Endothelial cell of umbilical vein (primary cell): ENCODE measurements at regions not wholly inside any gene's neighbourhood (a gene's known extent, or its start where the extent isn't known, plus 50 kb on each side); places are given as distances from the start of the nearest gene placed in this dataset.
"Not testable (repeated sequence)": the region's sequence is repeated elsewhere in the genome, so short reads cannot be mapped to it uniquely, and the experiment has no call there.

ENCODE experiments used
- BruUV-seq: library from RNA; stranded (reverse); fragments of 400-500 nt; replicated peaks from 2 replicates; lab custom pipeline; 2021; lab: Mats Ljungman, UMichigan
- CTCF ChIA-PET: fragments of 300-600, 350-600 bp; sonication (Branson Sonifier 250); formaldehyde crosslinking; loops from one replicate; lab custom pipeline; 2021; ENCODE audit warnings: antibody characterized with exemption, inconsistent platforms; lab: Charles Lee
- POLR2A ChIA-PET: fragments of 300-600, 350-600 bp; sonication (Branson Sonifier 250); formaldehyde crosslinking; loops from one replicate; lab custom pipeline; 2021; ENCODE audit warnings: antibody characterized with exemption, inconsistent platforms; lab: Charles Lee
- DNase-seq: peaks from one replicate; pipeline ENCODE4 v3.0.0-alpha.2; 2011; ENCODE audit warnings: low read depth, low spot score
- FAIRE-seq: peaks from 2 replicates; lab custom pipeline; 2011; peaks lifted over from hg19 to GRCh38; lab: Jason Lieb, UNC
- H2AFZ ChIP-seq: 2 replicates; pipeline ENCODE4 v1.6.0; 2012; ENCODE audit warnings: low read depth, low read length, control low read depth, inconsistent platforms
- H3K27ac ChIP-seq: 2 replicates; pipeline ENCODE4 v1.5.1; 2011; ENCODE audit warnings: low read depth, mild to moderate bottlenecking, control low read depth, low read length, moderate library complexity; ENCODE audit not compliant: insufficient read depth
- H3K27me3 ChIP-seq, 2 experiments: 2 replicates each; pipeline versions ENCODE4 v1.6.0 to v1.6.1; 2011; ENCODE audit warnings: low read length in 2 of 2, mixed read lengths in 1 of 2; ENCODE audit not compliant: control insufficient read depth in 2 of 2, insufficient read depth in 2 of 2
- H3K36me3 ChIP-seq, 2 experiments: 2 replicates in 1 of 2; 3 replicates in 1 of 2; pipeline ENCODE4 v1.5.1; 2011; ENCODE audit warnings: low read length in 2 of 2, mild to moderate bottlenecking in 1 of 2, moderate library complexity in 1 of 2; ENCODE audit not compliant: control insufficient read depth in 2 of 2, insufficient read depth in 2 of 2; ENCODE audit errors: extremely low read depth in 1 of 2
- H3K4me1 ChIP-seq: 3 replicates; pipeline ENCODE4 v1.5.1; 2011; ENCODE audit warnings: mild to moderate bottlenecking, low read length; ENCODE audit not compliant: control insufficient read depth, insufficient read depth; ENCODE audit errors: extremely low read depth
- H3K4me2 ChIP-seq: 2 replicates; pipeline ENCODE4 v1.6.1; 2011; ENCODE audit warnings: low read length, control low read depth, mixed read lengths; ENCODE audit not compliant: insufficient read depth
- H3K4me3 ChIP-seq, 3 experiments: fragments of 200-600 bp in 1 of 3; sonication (generic), shearing (Covaris generic) in 1 of 3; replicated peaks in 1 of 3; 2 replicates each; pipeline ENCODE4 v1.5.1; 2011 to 2016; ENCODE audit warnings: control low read depth in 3 of 3, low read length in 3 of 3, mild to moderate bottlenecking in 2 of 3, inconsistent platforms in 1 of 3, low read depth in 1 of 3, moderate library complexity in 1 of 3; ENCODE audit not compliant: insufficient read depth in 1 of 3
- H3K79me2 ChIP-seq: 2 replicates; pipeline ENCODE4 v1.6.0; 2012; ENCODE audit warnings: low read length, inconsistent platforms; ENCODE audit not compliant: control insufficient read depth, insufficient read depth
- H3K9ac ChIP-seq: replicated peaks from 2 replicates; pipeline ENCODE3; 2011; ENCODE audit warnings: low read length, control low read depth; ENCODE audit not compliant: insufficient read depth; ENCODE audit errors: extremely low read depth
- H3K9me1 ChIP-seq: replicated peaks from 3 replicates; pipeline ENCODE4 v1.6.0; 2011; ENCODE audit warnings: mild to moderate bottlenecking, low read length; ENCODE audit not compliant: control insufficient read depth, insufficient read depth; ENCODE audit errors: extremely low read depth
- H3K9me3 ChIP-seq: replicated peaks from 2 replicates; pipeline ENCODE4 v1.5.1; 2012; ENCODE audit warnings: low read length, inconsistent platforms; ENCODE audit not compliant: control insufficient read depth, insufficient read depth
- H4K20me1 ChIP-seq: replicated peaks from 2 replicates; pipeline ENCODE3; 2011; ENCODE audit warnings: mild to moderate bottlenecking, low read length; ENCODE audit not compliant: control insufficient read depth, insufficient read depth; ENCODE audit errors: extremely low read depth
- EZH2 ChIP-seq: IDR thresholded peaks from 2 replicates; pipeline ENCODE4 v1.6.1; 2012; ENCODE audit warnings: borderline replicate concordance, low read depth, mild to moderate bottlenecking, moderate library complexity, low read length, inconsistent platforms; ENCODE audit not compliant: severe bottlenecking
- FOS ChIP-seq: IDR thresholded peaks from 2 replicates; pipeline ENCODE4 v1.6.1; 2011; ENCODE audit warnings: mild to moderate bottlenecking, low read length, moderate library complexity, borderline replicate concordance; ENCODE audit not compliant: insufficient read depth
- GATA2 ChIP-seq: IDR thresholded peaks from 2 replicates; pipeline ENCODE4 v1.7.0; 2011; ENCODE audit warnings: low read depth, mild to moderate bottlenecking, moderate library complexity, mixed read lengths, low read length; ENCODE audit not compliant: insufficient read length, insufficient read depth
- JUN ChIP-seq: IDR thresholded peaks from 2 replicates; pipeline ENCODE4 v1.6.1; 2011; ENCODE audit warnings: borderline replicate concordance, low read depth; ENCODE audit not compliant: insufficient read length, insufficient read depth
- MYC ChIP-seq: IDR thresholded peaks from one replicate; pipeline ENCODE4 v1.6.1; 2011; ENCODE audit warnings: mild to moderate bottlenecking, low read depth, low read length
- POLR2A ChIP-seq: IDR thresholded peaks from 2 replicates; pipeline ENCODE4 v1.6.1; 2012; ENCODE audit warnings: low read depth, mild to moderate bottlenecking, control low read depth, low read length
- POLR2AphosphoS5 ChIP-seq: IDR thresholded peaks from 2 replicates; pipeline ENCODE4 v1.6.1; 2012; ENCODE audit warnings: low read depth, mild to moderate bottlenecking, control low read depth, low read length, moderate library complexity; ENCODE audit not compliant: insufficient read depth
- dilution Hi-C: fragments of 300-500 bp; cut with MboI; formaldehyde crosslinking; loops from one replicate; pipeline ENCODE4 v1.15.0; 2019; ENCODE audit warnings: low sequenced_read_pairs; ENCODE audit not compliant: extremely low pct_ligation_motif_present
- intact Hi-C: fragments of 100-400 bp; cut with micrococcal nuclease; formaldehyde crosslinking; loops from one replicate; pipeline ENCODE4 v1.10.0; 2022
- TF ChIP-seq, protein P1 (sequence below): IDR thresholded peaks from 2 replicates; pipeline ENCODE4 v1.6.1; 2011; ENCODE audit not compliant: insufficient read depth, insufficient read length
- TF ChIP-seq, protein P2 (sequence below), 2 donors: IDR thresholded peaks; 1 replicate in 1 of 2; 2 replicates in 1 of 2; pipeline ENCODE4 v1.5.1; 2011; ENCODE audit warnings: low read length in 2 of 2, mild to moderate bottlenecking in 2 of 2, moderate library complexity in 2 of 2, control low read depth in 1 of 2, inconsistent platforms in 1 of 2, low read depth in 1 of 2; ENCODE audit not compliant: insufficient read depth in 1 of 2; ENCODE audit errors: extremely low read depth in 1 of 2

DNA sequence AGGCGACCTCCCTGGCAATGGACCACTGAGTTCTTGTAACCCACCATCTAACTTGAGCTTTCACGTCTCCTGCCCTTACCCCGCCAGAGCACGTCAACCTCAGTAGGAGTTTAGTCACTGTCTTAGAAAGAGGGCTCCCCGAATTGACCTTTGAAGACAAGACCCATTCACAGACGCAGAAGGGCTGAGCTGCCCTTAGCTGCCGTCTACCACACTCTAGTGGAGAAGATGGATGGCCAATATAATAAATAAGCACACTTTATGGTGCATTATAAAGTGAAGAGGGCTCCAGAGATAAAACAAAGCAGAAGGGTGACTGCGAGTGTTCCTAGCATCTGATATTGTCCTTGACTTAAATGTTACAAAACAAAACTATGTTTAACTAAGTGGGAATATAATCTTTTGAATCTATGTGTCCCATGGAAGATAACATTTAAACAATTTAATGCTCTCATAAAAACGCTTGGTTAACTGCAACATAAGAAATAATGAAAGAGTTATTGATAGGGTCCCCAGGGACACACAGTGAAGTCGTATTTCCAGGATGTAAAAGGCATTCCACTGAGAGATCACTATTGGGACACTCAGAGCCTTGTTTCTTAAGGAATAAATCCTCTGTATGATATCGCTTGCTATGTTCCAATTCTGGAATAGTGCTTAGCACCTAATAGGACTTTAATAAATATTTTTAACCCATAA, 261.1 kb downstream of the THBS2 start:
- no TSS peak for BruUV-seq
- Histone ChIP-seq H3K9ac (no peak overlapping the region), H3K4me1 (no peaks in the 10 kb centered on the region), H3K4me2 (no peak overlapping the region), H3K4me3 (no peak overlapping the region), H3K9me1 (no peaks in the 10 kb centered on the region), H3K9me3 (peaks cover 3% of the 10 kb centered on the region), H4K20me1 (no peaks in the 10 kb centered on the region), H3K27me3 (no peaks in the 10 kb centered on the region), H3K36me3 (no peaks in the 10 kb centered on the region), H3K27ac (no peak overlapping the region), H3K79me2 (no peaks in the 10 kb centered on the region), H2AFZ (no peak overlapping the region)
- FAIRE-seq (no peak), DNase-seq (no peak)
- intact Hi-C loops = no loop called here
- ChIA-PET CTCF (no interaction called here), POLR2A (no interaction called here)
- TF ChIP-seq JUN (no peak), POLR2A (no peak), FOS (no peak), EZH2 (no peak), GATA2 (no peak), POLR2AphosphoS5 (no peak), MYC (no peak)
- TF ChIP-seq, protein P1, sequence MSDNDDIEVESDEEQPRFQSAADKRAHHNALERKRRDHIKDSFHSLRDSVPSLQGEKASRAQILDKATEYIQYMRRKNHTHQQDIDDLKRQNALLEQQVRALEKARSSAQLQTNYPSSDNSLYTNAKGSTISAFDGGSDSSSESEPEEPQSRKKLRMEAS = no peak
- TF ChIP-seq, protein P2, sequence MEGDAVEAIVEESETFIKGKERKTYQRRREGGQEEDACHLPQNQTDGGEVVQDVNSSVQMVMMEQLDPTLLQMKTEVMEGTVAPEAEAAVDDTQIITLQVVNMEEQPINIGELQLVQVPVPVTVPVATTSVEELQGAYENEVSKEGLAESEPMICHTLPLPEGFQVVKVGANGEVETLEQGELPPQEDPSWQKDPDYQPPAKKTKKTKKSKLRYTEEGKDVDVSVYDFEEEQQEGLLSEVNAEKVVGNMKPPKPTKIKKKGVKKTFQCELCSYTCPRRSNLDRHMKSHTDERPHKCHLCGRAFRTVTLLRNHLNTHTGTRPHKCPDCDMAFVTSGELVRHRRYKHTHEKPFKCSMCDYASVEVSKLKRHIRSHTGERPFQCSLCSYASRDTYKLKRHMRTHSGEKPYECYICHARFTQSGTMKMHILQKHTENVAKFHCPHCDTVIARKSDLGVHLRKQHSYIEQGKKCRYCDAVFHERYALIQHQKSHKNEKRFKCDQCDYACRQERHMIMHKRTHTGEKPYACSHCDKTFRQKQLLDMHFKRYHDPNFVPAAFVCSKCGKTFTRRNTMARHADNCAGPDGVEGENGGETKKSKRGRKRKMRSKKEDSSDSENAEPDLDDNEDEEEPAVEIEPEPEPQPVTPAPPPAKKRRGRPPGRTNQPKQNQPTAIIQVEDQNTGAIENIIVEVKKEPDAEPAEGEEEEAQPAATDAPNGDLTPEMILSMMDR (IDR thresholded peaks at IDR 0.05; ENCODE audit: extremely low read depth in 1 of 2, insufficient read depth in 1 of 2, low read depth in 1 of 2, low read length in 2 of 2) = no peak
- dilution Hi-C loops = no loop called here

- H3K9me1 ChIP-seq, H3K79me2 ChIP-seq, H3K36me3 ChIP-seq, H3K9ac ChIP-seq, CTCF ChIA-PET, H3K27ac ChIP-seq, intact Hi-C loops, H2AFZ ChIP-seq, H3K4me1 ChIP-seq, H3K9me3 ChIP-seq, DNase-seq, H4K20me1 ChIP-seq, dilution Hi-C loops, H3K27me3 ChIP-seq, H3K4me2 ChIP-seq, FAIRE-seq, H3K4me3 ChIP-seq, POLR2A ChIA-PET, BruUV-seq: not testable (repeated sequence)
Observed at GRCh38 chr6:168991695-168992094, 262.0 kb downstream of the THBS2 start.
